ENCODE measurements at regions not wholly inside any gene's neighbourhood (a gene's known extent, or its start where the extent isn't known, plus 50 kb on each side); places are given as distances from the start of the nearest gene placed in this dataset.
A peak's percentile ranks its signal among the peaks of the same experiment; 100 is the strongest.
"Not testable (repeated sequence)": the region's sequence is repeated elsewhere in the genome, so short reads cannot be mapped to it uniquely, and the experiment has no call there.

GRCh38 chr1:82782599-82782998, 981.9 kb downstream of the ADGRL2 start:
- Histone ChIP-seq H3K27me3 (ENCODE audit: control insufficient read depth in 2 of 2, insufficient read depth in 2 of 2, low read length in 2 of 2) (no peaks in the 10 kb centered on the region), H3K4me1 (ENCODE audit: control insufficient read depth in 2 of 2, insufficient read depth in 2 of 2, low read length in 2 of 2) (no peaks in the 10 kb centered on the region), H3K9me3 (ENCODE audit: control insufficient read depth in 2 of 3, low read length in 3 of 3) (no peaks in the 10 kb centered on the region), H3K4me3 (ENCODE audit: low read length) (no peak overlapping the region), H3K27ac (ENCODE audit: low read depth, low read length) (no peak overlapping the region), H3K36me3 (ENCODE audit: control insufficient read depth in 2 of 3, insufficient read depth in 3 of 3, low read length in 3 of 3) (no peaks in the 10 kb centered on the region)
- POLR2A ChIA-PET = no interaction called here
- intact Hi-C loops (cut with micrococcal nuclease) = no loop called here
- no peaks in the 10 kb centered on the region for H3K36me3 Mint-ChIP-seq
- peaks cover 0 to 1% (median 0%) of the 10 kb centered on the region in 11 donors for H3K9me3 Mint-ChIP-seq
- DNase-seq = no peak
- CTCF ChIA-PET = no interaction called here
- no peaks in the 10 kb centered on the region for H3K4me1 Mint-ChIP-seq
- H3K27ac Mint-ChIP-seq = no peak overlapping the region
- no peak for ATAC-seq
- H3K4me3 Mint-ChIP-seq = no peak overlapping the region
- H3K27me3 Mint-ChIP-seq = no peaks in the 10 kb centered on the region

- H3K36me3 ChIP-seq (ENCODE audit: control insufficient read depth in 2 of 3, insufficient read depth in 3 of 3, low read length in 3 of 3) = no peaks in the 10 kb centered on the region
- H3K27ac Mint-ChIP-seq = no peak overlapping the region
- ChIA-PET CTCF (no interaction called here), POLR2A (no interaction called here)
- ATAC-seq = no peak
- no peaks in the 10 kb centered on the region for H3K27me3 Mint-ChIP-seq
- peaks cover 0 to 4% (median 0%) of the 10 kb centered on the region in 7 donors for H3K4me1 Mint-ChIP-seq
- no peak overlapping the region for H3K4me3 Mint-ChIP-seq
- no peak overlapping the region for H3K4me3 ChIP-seq (ENCODE audit: low read length)
- no peak overlapping the region for H3K27ac ChIP-seq (ENCODE audit: low read depth, low read length)
- H3K4me1 ChIP-seq (ENCODE audit: control insufficient read depth in 2 of 2, insufficient read depth in 2 of 2, low read length in 2 of 2) = no peaks in the 10 kb centered on the region
- no peaks in the 10 kb centered on the region for H3K27me3 ChIP-seq (ENCODE audit: control insufficient read depth in 2 of 2, insufficient read depth in 2 of 2, low read length in 2 of 2)
- no peaks in the 10 kb centered on the region for H3K36me3 Mint-ChIP-seq
- no peak for DNase-seq
- intact Hi-C loops (cut with micrococcal nuclease) = loop anchor here (5.0 to 10.0 kb wide), 2 partner anchors 1079 to 1346 kb away; no protein-coding TSS in a partner anchor
- no peaks in the 10 kb centered on the region for H3K9me3 ChIP-seq (ENCODE audit: control insufficient read depth in 2 of 3, low read length in 3 of 3)
- peaks cover 0 to 3% (median 0%) of the 10 kb centered on the region in 11 donors for H3K9me3 Mint-ChIP-seq
These were observed 977.9 kb downstream of the ADGRL2 start for GRCh38 chr1:82778612-82779011.

GRCh38 chr1:82777240-82777639, 976.5 kb downstream of the ADGRL2 start:
- Histone ChIP-seq H3K9me3 (ENCODE audit: control insufficient read depth in 2 of 3, low read length in 3 of 3) (no peaks in the 10 kb centered on the region), H3K27ac (ENCODE audit: low read depth, low read length) (no peak overlapping the region), H3K36me3 (ENCODE audit: control insufficient read depth in 2 of 3, insufficient read depth in 3 of 3, low read length in 3 of 3) (no peaks in the 10 kb centered on the region), H3K4me3 (ENCODE audit: low read length) (no peak overlapping the region), H3K4me1 (ENCODE audit: control insufficient read depth in 2 of 2, insufficient read depth in 2 of 2, low read length in 2 of 2) (no peaks in the 10 kb centered on the region), H3K27me3 (ENCODE audit: control insufficient read depth in 2 of 2, insufficient read depth in 2 of 2, low read length in 2 of 2) (no peaks in the 10 kb centered on the region)
- Mint-ChIP-seq H3K27me3 (no peaks in the 10 kb centered on the region), H3K36me3 (no peaks in the 10 kb centered on the region), H3K27ac (no peak overlapping the region), H3K4me1 (peaks cover 0 to 4% (median 0%) of the 10 kb centered on the region in 7 donors), H3K9me3 (peaks cover 0 to 3% (median 0%) of the 10 kb centered on the region in 11 donors), H3K4me3 (no peak overlapping the region)
- ChIA-PET CTCF (no interaction called here), POLR2A (no interaction called here)
- intact Hi-C loops (cut with micrococcal nuclease) = loop anchor here (5.0 to 10.0 kb wide), 2 partner anchors 1080 to 1348 kb away; no protein-coding TSS in a partner anchor
- DNase-seq (no peak), ATAC-seq (peak; percentile 40)

GRCh38 chr1:82776730-82777129, 976.0 kb downstream of the ADGRL2 start:
- H3K27ac Mint-ChIP-seq; H3K4me1 ChIP-seq (ENCODE audit: control insufficient read depth in 2 of 2, insufficient read depth in 2 of 2, low read length in 2 of 2); CTCF ChIA-PET; H3K36me3 ChIP-seq (ENCODE audit: control insufficient read depth in 2 of 3, insufficient read depth in 3 of 3, low read length in 3 of 3); POLR2A ChIA-PET; ATAC-seq; H3K9me3 ChIP-seq (ENCODE audit: control insufficient read depth in 2 of 3, low read length in 3 of 3); H3K9me3 Mint-ChIP-seq; H3K4me1 Mint-ChIP-seq; H3K27ac ChIP-seq (ENCODE audit: low read depth, low read length); H3K27me3 ChIP-seq (ENCODE audit: control insufficient read depth in 2 of 2, insufficient read depth in 2 of 2, low read length in 2 of 2); H3K36me3 Mint-ChIP-seq; H3K27me3 Mint-ChIP-seq; H3K4me3 Mint-ChIP-seq; DNase-seq; H3K4me3 ChIP-seq (ENCODE audit: low read length): not testable (repeated sequence)
- intact Hi-C loops (cut with micrococcal nuclease) = loop anchor here (5.0 to 10.0 kb wide), 2 partner anchors 1081 to 1348 kb away; no protein-coding TSS in a partner anchor

GRCh38 chr1:82775406-82776000, 974.8 kb downstream of the ADGRL2 start:
- Histone ChIP-seq H3K4me3 (ENCODE audit: low read length) (no peak overlapping the region), H3K27me3 (ENCODE audit: control insufficient read depth in 2 of 2, insufficient read depth in 2 of 2, low read length in 2 of 2) (no peaks in the 10 kb centered on the region), H3K4me1 (ENCODE audit: control insufficient read depth in 2 of 2, insufficient read depth in 2 of 2, low read length in 2 of 2) (no peaks in the 10 kb centered on the region), H3K9me3 (ENCODE audit: control insufficient read depth in 2 of 3, low read length in 3 of 3) (no peaks in the 10 kb centered on the region), H3K27ac (ENCODE audit: low read depth, low read length) (no peak overlapping the region), H3K36me3 (ENCODE audit: control insufficient read depth in 2 of 3, insufficient read depth in 3 of 3, low read length in 3 of 3) (no peaks in the 10 kb centered on the region)
- peaks cover 0 to 3% (median 0%) of the 10 kb centered on the region in 11 donors for H3K9me3 Mint-ChIP-seq
- intact Hi-C loops (cut with micrococcal nuclease) = loop anchor here (5.0 to 10.0 kb wide), 2 partner anchors 1082 to 1349 kb away; no protein-coding TSS in a partner anchor
- H3K36me3 Mint-ChIP-seq = no peaks in the 10 kb centered on the region
- ATAC-seq (no peak), DNase-seq (peak in 1 of 9 donors; percentile 2)
- peaks cover 0 to 8% (median 0%) of the 10 kb centered on the region in 5 donors for H3K27me3 Mint-ChIP-seq
- H3K27ac Mint-ChIP-seq = no peak overlapping the region
- no peak overlapping the region for H3K4me3 Mint-ChIP-seq
- peaks cover 0 to 4% (median 0%) of the 10 kb centered on the region in 7 donors for H3K4me1 Mint-ChIP-seq
- ChIA-PET CTCF (no interaction called here), POLR2A (no interaction called here)

- no peaks in the 10 kb centered on the region for H3K9me3 ChIP-seq (ENCODE audit: control insufficient read depth in 2 of 3, low read length in 3 of 3)
- no peak for ATAC-seq
- H3K4me3 ChIP-seq (ENCODE audit: low read length) = no peak overlapping the region
- ChIA-PET POLR2A (no interaction called here), CTCF (no interaction called here)
- Mint-ChIP-seq H3K9me3 (peaks cover 0 to 3% (median 0%) of the 10 kb centered on the region in 11 donors), H3K36me3 (no peaks in the 10 kb centered on the region), H3K27ac (no peak overlapping the region), H3K4me3 (no peak overlapping the region), H3K4me1 (no peaks in the 10 kb centered on the region), H3K27me3 (peaks cover 0 to 11% (median 9%) of the 10 kb centered on the region in 5 donors)
- intact Hi-C loops (cut with micrococcal nuclease) = no loop called here
- DNase-seq = no peak
- no peak overlapping the region for H3K27ac ChIP-seq (ENCODE audit: low read depth, low read length)
- no peaks in the 10 kb centered on the region for H3K36me3 ChIP-seq (ENCODE audit: control insufficient read depth in 2 of 3, insufficient read depth in 3 of 3, low read length in 3 of 3)
- no peaks in the 10 kb centered on the region for H3K27me3 ChIP-seq (ENCODE audit: control insufficient read depth in 2 of 2, insufficient read depth in 2 of 2, low read length in 2 of 2)
- H3K4me1 ChIP-seq (ENCODE audit: control insufficient read depth in 2 of 2, insufficient read depth in 2 of 2, low read length in 2 of 2) = no peaks in the 10 kb centered on the region
These were observed 962.2 kb downstream of the ADGRL2 start for GRCh38 chr1:82762829-82763532.

GRCh38 chr1:82759035-82759434, 958.3 kb downstream of the ADGRL2 start:
- ATAC-seq = no peak
- no peak overlapping the region for H3K4me3 Mint-ChIP-seq
- Histone ChIP-seq H3K9me3 (ENCODE audit: control insufficient read depth in 2 of 3, low read length in 3 of 3) (no peaks in the 10 kb centered on the region), H3K4me1 (ENCODE audit: control insufficient read depth in 2 of 2, insufficient read depth in 2 of 2, low read length in 2 of 2) (no peaks in the 10 kb centered on the region), H3K27me3 (ENCODE audit: control insufficient read depth in 2 of 2, insufficient read depth in 2 of 2, low read length in 2 of 2) (no peaks in the 10 kb centered on the region), H3K36me3 (ENCODE audit: control insufficient read depth in 2 of 3, insufficient read depth in 3 of 3, low read length in 3 of 3) (no peaks in the 10 kb centered on the region), H3K4me3 (ENCODE audit: low read length) (no peak overlapping the region), H3K27ac (ENCODE audit: low read depth, low read length) (no peak overlapping the region)
- no peaks in the 10 kb centered on the region for H3K4me1 Mint-ChIP-seq
- no peak for DNase-seq
- no peak overlapping the region for H3K27ac Mint-ChIP-seq
- ChIA-PET POLR2A (no interaction called here), CTCF (no interaction called here)
- intact Hi-C loops (cut with micrococcal nuclease) = no loop called here
- H3K27me3 Mint-ChIP-seq = peaks cover 0 to 14% (median 9%) of the 10 kb centered on the region in 5 donors
- no peaks in the 10 kb centered on the region for H3K36me3 Mint-ChIP-seq
- H3K9me3 Mint-ChIP-seq = peaks cover 0 to 3% (median 0%) of the 10 kb centered on the region in 11 donors
